Keratinocyte (primary cell): ENCODE measurements at regions not wholly inside any gene's neighbourhood (a gene's known extent, or its start where the extent isn't known, plus 50 kb on each side); places are given as distances from the start of the nearest gene placed in this dataset.

Experiments
- DNase-seq: peaks from one replicate; pipeline ENCODE4 v3.0.0-alpha.2; 2011; ENCODE audit warnings: low read depth, missing footprints, low spot score
- FAIRE-seq: peaks from 2 replicates; lab custom pipeline; 2011; peaks lifted over from hg19 to GRCh38; lab: Jason Lieb, UNC
- H2AFZ ChIP-seq: 2 replicates; pipeline ENCODE4 v1.6.0; 2012; ENCODE audit warnings: low read length, control low read depth, inconsistent platforms; ENCODE audit not compliant: control insufficient read depth
- H3K27ac ChIP-seq: 2 replicates; pipeline ENCODE4 v1.5.1; 2011; ENCODE audit warnings: low read length; ENCODE audit not compliant: control insufficient read depth, insufficient read depth
- H3K27me3 ChIP-seq: 3 replicates; pipeline ENCODE4 v1.6.0; 2011; ENCODE audit warnings: low read length; ENCODE audit not compliant: control insufficient read depth, insufficient read depth; ENCODE audit errors: extremely low read depth
- H3K36me3 ChIP-seq, 2 experiments: 2 replicates in 1 of 2; 3 replicates in 1 of 2; pipeline ENCODE4 v1.5.1; 2011; ENCODE audit warnings: low read length in 2 of 2, mild to moderate bottlenecking in 1 of 2; ENCODE audit not compliant: control insufficient read depth in 2 of 2, insufficient read depth in 2 of 2; ENCODE audit errors: extremely low read depth in 1 of 2
- H3K4me1 ChIP-seq: 3 replicates; pipeline ENCODE4 v1.5.1; 2011; ENCODE audit warnings: low read length; ENCODE audit not compliant: control insufficient read depth, insufficient read depth; ENCODE audit errors: extremely low read depth
- H3K4me2 ChIP-seq: 3 replicates; pipeline ENCODE4 v1.6.0; 2011; ENCODE audit warnings: low read depth, low read length; ENCODE audit not compliant: control insufficient read depth, insufficient read depth; ENCODE audit errors: extremely low read depth
- H3K4me3 ChIP-seq, 3 experiments: fragments of 200-600 bp in 1 of 3; sonication (generic) in 1 of 3; 2 replicates in 2 of 3; 3 replicates in 1 of 3; pipeline ENCODE4 v1.5.1; 2011 to 2016; ENCODE audit warnings: low read length in 3 of 3, mild to moderate bottlenecking in 3 of 3, control low read depth in 2 of 3, inconsistent platforms in 1 of 3, low read depth in 1 of 3, mixed read lengths in 1 of 3, mixed run types in 1 of 3, moderate library complexity in 1 of 3; ENCODE audit not compliant: control insufficient read depth in 2 of 3, insufficient read depth in 2 of 3; ENCODE audit errors: extremely low read depth in 1 of 3
- H3K79me2 ChIP-seq: 2 replicates; pipeline ENCODE4 v1.6.0; 2012; ENCODE audit warnings: low read length; ENCODE audit not compliant: control insufficient read depth, insufficient read depth
- H3K9ac ChIP-seq: 3 replicates; pipeline ENCODE4 v1.6.0; 2011; ENCODE audit warnings: low read length; ENCODE audit not compliant: control insufficient read depth, insufficient read depth; ENCODE audit errors: extremely low read depth
- H3K9me1 ChIP-seq: 3 replicates; pipeline ENCODE4 v1.6.0; 2011; ENCODE audit warnings: low read length; ENCODE audit not compliant: control insufficient read depth, insufficient read depth; ENCODE audit errors: extremely low read depth
- H3K9me3 ChIP-seq: 2 replicates; pipeline ENCODE4 v1.5.1; 2012; ENCODE audit warnings: low read depth, low read length; ENCODE audit not compliant: control insufficient read depth
- H4K20me1 ChIP-seq: 3 replicates; pipeline ENCODE4 v1.6.0; 2011; ENCODE audit warnings: low read length; ENCODE audit not compliant: control insufficient read depth, insufficient read depth; ENCODE audit errors: extremely low read depth
- EZH2 ChIP-seq: IDR thresholded peaks from one replicate; pipeline ENCODE4 v1.6.1; 2012; ENCODE audit warnings: inconsistent platforms, mild to moderate bottlenecking, low read length, moderate library complexity
- dilution Hi-C: fragments of 300-500 bp; cut with MboI; formaldehyde crosslinking; loops from one replicate; pipeline ENCODE4 v1.7.0; 2020; ENCODE audit warnings: low sequenced_read_pairs; ENCODE audit not compliant: extremely low pct_ligation_motif_present
- TF ChIP-seq, protein P1 (sequence below), 3 experiments: IDR thresholded peaks in 1 of 3; conservative IDR thresholded peaks in 1 of 3; optimal IDR thresholded peaks in 1 of 3; 2 replicates in 2 of 3; 3 replicates in 1 of 3; pipeline versions ENCODE3 to v1.5.1; 2011; ENCODE audit warnings: low read length in 3 of 3, mild to moderate bottlenecking in 3 of 3, moderate library complexity in 2 of 3, control low read depth in 1 of 3, inconsistent platforms in 1 of 3; ENCODE audit not compliant: insufficient read depth in 2 of 3; ENCODE audit errors: extremely low read depth in 1 of 3

DNA sequence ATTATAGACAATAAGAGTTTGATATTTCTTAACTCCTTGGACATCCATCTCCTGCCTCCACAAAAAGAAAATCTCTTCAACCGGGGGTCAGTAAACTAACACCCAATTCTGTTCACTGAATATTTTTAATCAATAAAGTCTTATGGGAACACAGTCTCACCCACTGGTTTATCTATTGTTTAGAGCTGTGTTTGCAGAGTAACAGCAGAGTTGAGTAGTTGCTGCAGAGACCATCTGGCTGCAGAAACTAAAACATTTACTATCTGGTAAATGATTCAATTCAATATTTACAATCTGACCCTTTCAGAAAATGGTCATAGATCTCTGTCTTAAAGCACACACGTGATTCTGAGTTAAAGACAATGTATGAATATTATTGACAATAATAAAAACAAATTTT is 94.0 kb downstream of the TMA16 start:
- H4K20me1 ChIP-seq: no peaks in the 10 kb centered on the region
- no peak overlapping the region for H2AFZ ChIP-seq
- no peaks in the 10 kb centered on the region for H3K9me1 ChIP-seq
- H3K9ac ChIP-seq: no peak overlapping the region
- TF ChIP-seq, protein P1, sequence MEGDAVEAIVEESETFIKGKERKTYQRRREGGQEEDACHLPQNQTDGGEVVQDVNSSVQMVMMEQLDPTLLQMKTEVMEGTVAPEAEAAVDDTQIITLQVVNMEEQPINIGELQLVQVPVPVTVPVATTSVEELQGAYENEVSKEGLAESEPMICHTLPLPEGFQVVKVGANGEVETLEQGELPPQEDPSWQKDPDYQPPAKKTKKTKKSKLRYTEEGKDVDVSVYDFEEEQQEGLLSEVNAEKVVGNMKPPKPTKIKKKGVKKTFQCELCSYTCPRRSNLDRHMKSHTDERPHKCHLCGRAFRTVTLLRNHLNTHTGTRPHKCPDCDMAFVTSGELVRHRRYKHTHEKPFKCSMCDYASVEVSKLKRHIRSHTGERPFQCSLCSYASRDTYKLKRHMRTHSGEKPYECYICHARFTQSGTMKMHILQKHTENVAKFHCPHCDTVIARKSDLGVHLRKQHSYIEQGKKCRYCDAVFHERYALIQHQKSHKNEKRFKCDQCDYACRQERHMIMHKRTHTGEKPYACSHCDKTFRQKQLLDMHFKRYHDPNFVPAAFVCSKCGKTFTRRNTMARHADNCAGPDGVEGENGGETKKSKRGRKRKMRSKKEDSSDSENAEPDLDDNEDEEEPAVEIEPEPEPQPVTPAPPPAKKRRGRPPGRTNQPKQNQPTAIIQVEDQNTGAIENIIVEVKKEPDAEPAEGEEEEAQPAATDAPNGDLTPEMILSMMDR (optimal IDR thresholded peaks at IDR 0.05 in 1 of 3, IDR thresholded peaks at IDR 0.05 in 1 of 3, conservative IDR thresholded peaks at IDR 0.05 in 1 of 3; ENCODE audit: extremely low read depth in 1 of 3, insufficient read depth in 2 of 3, low read length in 3 of 3): no peak
- no peak for TF ChIP-seq EZH2
- no peaks in the 10 kb centered on the region for H3K36me3 ChIP-seq
- H3K79me2 ChIP-seq: no peaks in the 10 kb centered on the region
- no peak overlapping the region for H3K4me3 ChIP-seq
- no peak overlapping the region for H3K27ac ChIP-seq
- no peaks in the 10 kb centered on the region for H3K9me3 ChIP-seq
- H3K4me2 ChIP-seq: no peak overlapping the region
- no peak for DNase-seq
- dilution Hi-C loops: no loop called here
- FAIRE-seq: no peak
- H3K27me3 ChIP-seq: no peaks in the 10 kb centered on the region
- no peaks in the 10 kb centered on the region for H3K4me1 ChIP-seq

DNA sequence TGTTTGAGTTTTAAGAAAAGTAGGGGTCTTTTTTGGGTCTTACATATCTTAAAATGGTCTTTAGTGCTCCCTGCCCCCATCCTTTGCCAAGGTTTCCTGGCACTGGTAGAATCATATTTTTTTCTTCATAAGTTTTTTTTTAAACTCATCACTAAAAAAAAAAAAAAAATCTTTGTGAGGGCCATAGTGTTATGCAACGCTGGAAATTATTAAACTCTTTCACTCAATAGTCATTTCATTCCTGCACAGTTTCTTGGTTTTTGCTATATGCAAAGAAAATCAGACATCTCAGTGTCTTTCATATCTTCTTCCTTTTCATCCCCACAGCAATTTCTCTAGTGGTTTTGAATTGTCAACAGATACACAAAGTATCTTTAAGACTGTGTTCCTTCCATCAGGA is 95.6 kb downstream of the TMA16 start:
- Histone ChIP-seq H3K9me1 (no peaks in the 10 kb centered on the region), H3K4me2 (no peak overlapping the region), H3K27ac (no peak overlapping the region), H3K4me3 (no peak overlapping the region), H3K9ac (no peak overlapping the region), H3K27me3 (no peaks in the 10 kb centered on the region), H3K9me3 (no peaks in the 10 kb centered on the region), H3K4me1 (no peaks in the 10 kb centered on the region), H3K36me3 (no peaks in the 10 kb centered on the region), H2AFZ (no peak overlapping the region), H4K20me1 (no peaks in the 10 kb centered on the region), H3K79me2 (no peaks in the 10 kb centered on the region)
- FAIRE-seq (no peak), DNase-seq (no peak)
- TF ChIP-seq, protein P1 (optimal IDR thresholded peaks at IDR 0.05 in 1 of 3, IDR thresholded peaks at IDR 0.05 in 1 of 3, conservative IDR thresholded peaks at IDR 0.05 in 1 of 3; ENCODE audit: extremely low read depth in 1 of 3, insufficient read depth in 2 of 3, low read length in 3 of 3): no peak
- TF ChIP-seq EZH2: no peak
- dilution Hi-C loops: no loop called here
